SK-N-SH (cell line): ENCODE measurements at regions not wholly inside any gene's neighbourhood (a gene's known extent, or its start where the extent isn't known, plus 50 kb on each side); places are given as distances from the start of the nearest gene placed in this dataset.

Source experiments
- FOXJ3 ChIP-seq: sonication (generic); formaldehyde crosslinking; IDR thresholded peaks from 2 replicates; pipeline ENCODE4 v1.5.1; 2020; ENCODE audit warnings: mild to moderate bottlenecking, missing genetic modification reagents
- JUND ChIP-seq: IDR thresholded peaks from 2 replicates; pipeline ENCODE4 v1.4.0; 2012
- NRF1 ChIP-seq: IDR thresholded peaks from 2 replicates; pipeline ENCODE4 v1.6.1; 2012; ENCODE audit warnings: low read depth, mild to moderate bottlenecking, low read length
- POLR2AphosphoS5 ChIP-seq: IDR thresholded peaks from 2 replicates; pipeline ENCODE4 v1.6.1; 2012; ENCODE audit warnings: low read depth, low read length
- YY1 ChIP-seq: IDR thresholded peaks from 2 replicates; pipeline ENCODE4 v1.4.0; 2012; ENCODE audit warnings: low read depth, mild to moderate bottlenecking
- TF ChIP-seq, protein P1 (sequence below): fragments of 200-600 bp; sonication (generic); IDR thresholded peaks from 2 replicates; pipeline ENCODE4 v1.6.1; 2017; ENCODE audit warnings: antibody characterized with exemption, mild to moderate bottlenecking, moderate library complexity
- TF ChIP-seq, protein P2 (sequence below): fragments of 150-350 bp; IDR thresholded peaks from 2 replicates; pipeline ENCODE4 v1.6.1; 2017; ENCODE audit warnings: antibody characterized with exemption, low read length, low read depth, borderline replicate concordance

DNA sequence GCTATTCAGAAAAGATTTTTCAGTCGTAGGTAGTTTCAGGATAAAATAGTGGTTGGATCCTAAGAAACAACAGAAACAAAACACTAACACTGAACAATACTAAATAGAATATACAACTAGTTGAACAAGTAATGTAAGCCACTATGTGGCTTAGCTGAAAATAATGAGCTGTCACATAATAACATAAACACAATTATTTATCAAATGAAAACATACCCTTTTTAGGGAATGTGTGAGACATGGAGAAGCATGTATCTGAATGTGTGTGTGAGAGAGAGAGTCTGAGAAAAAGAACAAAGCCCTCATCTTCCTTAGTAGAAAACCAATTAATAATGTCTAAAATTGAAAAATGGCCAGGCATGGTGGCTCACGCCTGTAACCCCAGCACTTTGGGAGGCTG, 122.6 kb upstream of the LOC128125822 start:
- TF ChIP-seq, protein P1, sequence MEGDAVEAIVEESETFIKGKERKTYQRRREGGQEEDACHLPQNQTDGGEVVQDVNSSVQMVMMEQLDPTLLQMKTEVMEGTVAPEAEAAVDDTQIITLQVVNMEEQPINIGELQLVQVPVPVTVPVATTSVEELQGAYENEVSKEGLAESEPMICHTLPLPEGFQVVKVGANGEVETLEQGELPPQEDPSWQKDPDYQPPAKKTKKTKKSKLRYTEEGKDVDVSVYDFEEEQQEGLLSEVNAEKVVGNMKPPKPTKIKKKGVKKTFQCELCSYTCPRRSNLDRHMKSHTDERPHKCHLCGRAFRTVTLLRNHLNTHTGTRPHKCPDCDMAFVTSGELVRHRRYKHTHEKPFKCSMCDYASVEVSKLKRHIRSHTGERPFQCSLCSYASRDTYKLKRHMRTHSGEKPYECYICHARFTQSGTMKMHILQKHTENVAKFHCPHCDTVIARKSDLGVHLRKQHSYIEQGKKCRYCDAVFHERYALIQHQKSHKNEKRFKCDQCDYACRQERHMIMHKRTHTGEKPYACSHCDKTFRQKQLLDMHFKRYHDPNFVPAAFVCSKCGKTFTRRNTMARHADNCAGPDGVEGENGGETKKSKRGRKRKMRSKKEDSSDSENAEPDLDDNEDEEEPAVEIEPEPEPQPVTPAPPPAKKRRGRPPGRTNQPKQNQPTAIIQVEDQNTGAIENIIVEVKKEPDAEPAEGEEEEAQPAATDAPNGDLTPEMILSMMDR = no peak
- TF ChIP-seq YY1 = no peak
- TF ChIP-seq FOXJ3 = no peak
- no peak for TF ChIP-seq NRF1
- TF ChIP-seq POLR2AphosphoS5 = no peak
- TF ChIP-seq, protein P2, sequence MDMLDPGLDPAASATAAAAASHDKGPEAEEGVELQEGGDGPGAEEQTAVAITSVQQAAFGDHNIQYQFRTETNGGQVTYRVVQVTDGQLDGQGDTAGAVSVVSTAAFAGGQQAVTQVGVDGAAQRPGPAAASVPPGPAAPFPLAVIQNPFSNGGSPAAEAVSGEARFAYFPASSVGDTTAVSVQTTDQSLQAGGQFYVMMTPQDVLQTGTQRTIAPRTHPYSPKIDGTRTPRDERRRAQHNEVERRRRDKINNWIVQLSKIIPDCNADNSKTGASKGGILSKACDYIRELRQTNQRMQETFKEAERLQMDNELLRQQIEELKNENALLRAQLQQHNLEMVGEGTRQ = no peak
- no peak for TF ChIP-seq JUND
